Right lobe of liver (tissue), 4 donors: ENCODE measurements at regions not wholly inside any gene's neighbourhood (a gene's known extent, or its start where the extent isn't known, plus 50 kb on each side); places are given as distances from the start of the nearest gene placed in this dataset.

Experiments used
- POLR2A ChIP-seq: fragments of 450-650 bp; IDR thresholded peaks from one replicate; pipeline ENCODE4 v1.6.1; 2017; ENCODE audit warnings: antibody characterized with exemption, mild to moderate bottlenecking
- TF ChIP-seq, protein P1 (sequence below), 4 donors: fragments of 200-600 bp in 3 of 4; fragments of 450-650 bp in 1 of 4; IDR thresholded peaks; one replicate each; pipeline versions ENCODE4 v1.5.1 to v1.8.0; 2016 to 2022; ENCODE audit warnings: antibody characterized with exemption in 4 of 4, mild to moderate bottlenecking in 2 of 4
- donor health status: DM: no; HTN: no; CAD: no.
- donor health status: DM: no; HTN: no; CAD: no.
- donor health status: DM: no; HTN: yes; CAD: no.

- TF ChIP-seq, protein P1, sequence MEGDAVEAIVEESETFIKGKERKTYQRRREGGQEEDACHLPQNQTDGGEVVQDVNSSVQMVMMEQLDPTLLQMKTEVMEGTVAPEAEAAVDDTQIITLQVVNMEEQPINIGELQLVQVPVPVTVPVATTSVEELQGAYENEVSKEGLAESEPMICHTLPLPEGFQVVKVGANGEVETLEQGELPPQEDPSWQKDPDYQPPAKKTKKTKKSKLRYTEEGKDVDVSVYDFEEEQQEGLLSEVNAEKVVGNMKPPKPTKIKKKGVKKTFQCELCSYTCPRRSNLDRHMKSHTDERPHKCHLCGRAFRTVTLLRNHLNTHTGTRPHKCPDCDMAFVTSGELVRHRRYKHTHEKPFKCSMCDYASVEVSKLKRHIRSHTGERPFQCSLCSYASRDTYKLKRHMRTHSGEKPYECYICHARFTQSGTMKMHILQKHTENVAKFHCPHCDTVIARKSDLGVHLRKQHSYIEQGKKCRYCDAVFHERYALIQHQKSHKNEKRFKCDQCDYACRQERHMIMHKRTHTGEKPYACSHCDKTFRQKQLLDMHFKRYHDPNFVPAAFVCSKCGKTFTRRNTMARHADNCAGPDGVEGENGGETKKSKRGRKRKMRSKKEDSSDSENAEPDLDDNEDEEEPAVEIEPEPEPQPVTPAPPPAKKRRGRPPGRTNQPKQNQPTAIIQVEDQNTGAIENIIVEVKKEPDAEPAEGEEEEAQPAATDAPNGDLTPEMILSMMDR (IDR thresholded peaks at IDR 0.05) = no peak
- TF ChIP-seq POLR2A = no peak
Measured at GRCh38 chr16:65845466-65846209, 520.9 kb upstream of the CDH5 start.
